Fibroblast of skin of right quadriceps (primary cell): ENCODE measurements at regions not wholly inside any gene's neighbourhood (a gene's known extent, or its start where the extent isn't known, plus 50 kb on each side); places are given as distances from the start of the nearest gene placed in this dataset.
A peak's percentile ranks its signal among the peaks of the same experiment; 100 is the strongest.
"Not testable (repeated sequence)": the region's sequence is repeated elsewhere in the genome, so short reads cannot be mapped to it uniquely, and the experiment has no call there.

ENCODE experiments used
- DNase-seq: peaks from one replicate; pipeline ENCODE4 v3.0.0-alpha.2; 2013

DNA sequence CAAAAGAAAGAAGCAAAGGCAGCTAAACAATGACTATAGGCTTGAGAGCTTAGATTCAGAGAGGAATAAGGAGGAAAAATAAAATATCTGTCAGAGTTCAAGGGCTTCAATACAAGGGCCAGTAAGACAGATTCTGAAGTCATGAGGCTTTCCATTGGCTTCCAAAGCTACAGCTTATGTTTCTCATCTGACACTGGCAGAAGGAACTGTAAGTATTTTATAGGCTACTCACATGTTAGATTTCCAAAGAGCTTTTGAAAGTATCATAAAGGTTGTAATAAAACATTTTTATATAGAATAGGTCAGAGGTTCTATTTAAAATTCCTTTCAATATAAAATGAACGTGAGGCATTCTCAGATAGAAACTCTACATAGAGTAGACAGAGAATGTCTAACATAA lies 746.6 kb upstream of the NXPH2 start:
- DNase-seq = no peak

DNA sequence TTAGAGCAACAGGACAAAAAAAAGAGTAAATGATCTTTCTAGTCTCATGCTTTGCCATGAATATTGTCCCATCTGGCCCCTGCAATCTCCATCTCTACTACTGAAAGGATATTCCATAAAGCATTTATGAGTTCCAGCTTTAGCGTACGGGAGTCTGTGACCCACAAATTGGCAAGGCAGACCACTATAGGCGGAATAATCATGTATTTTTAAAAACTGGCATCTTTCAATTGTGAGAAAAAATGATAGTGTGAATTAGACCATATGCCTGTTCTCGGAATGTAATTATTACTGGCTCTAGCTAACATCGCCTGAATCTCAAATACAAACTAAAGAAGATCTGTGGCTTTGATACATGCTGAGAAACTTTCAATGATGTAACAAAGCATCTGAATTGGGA lies 738.1 kb upstream of the NXPH2 start:
- DNase-seq = no peak

GRCh38 chr2:139514951-139515350 lies 734.8 kb upstream of the NXPH2 start:
- no peak for DNase-seq

GRCh38 chr2:139495851-139496250 lies 715.7 kb upstream of the NXPH2 start:
- DNase-seq = no peak

DNA sequence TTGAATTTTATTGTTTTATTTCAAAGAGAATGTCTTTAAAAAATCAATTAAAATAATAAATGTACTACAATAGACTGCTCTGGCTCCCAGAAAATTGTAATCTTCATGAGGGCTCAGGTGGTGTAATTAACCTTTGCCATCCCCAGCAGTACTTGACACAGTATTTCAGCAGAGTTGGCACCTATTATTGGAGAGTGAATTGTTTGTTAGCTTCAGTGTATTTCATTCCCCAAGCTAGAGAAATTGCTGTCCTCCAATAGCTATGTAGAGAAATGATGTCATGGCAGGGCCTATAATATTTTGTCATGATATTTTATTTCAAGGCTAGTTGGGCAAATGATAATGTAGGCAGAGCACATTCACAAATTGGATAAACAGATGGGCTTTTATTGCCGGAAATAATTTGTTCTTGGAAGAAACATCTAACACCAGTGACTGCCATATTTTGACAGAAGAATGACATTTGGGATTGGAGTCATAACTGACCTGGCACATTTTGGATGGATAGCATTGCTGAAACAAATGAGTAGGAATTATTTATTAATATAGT lies 712.0 kb upstream of the NXPH2 start:
- no peak for DNase-seq

GRCh38 chr2:139480161-139480650 lies 700.0 kb upstream of the NXPH2 start:
- no peak for DNase-seq

DNA sequence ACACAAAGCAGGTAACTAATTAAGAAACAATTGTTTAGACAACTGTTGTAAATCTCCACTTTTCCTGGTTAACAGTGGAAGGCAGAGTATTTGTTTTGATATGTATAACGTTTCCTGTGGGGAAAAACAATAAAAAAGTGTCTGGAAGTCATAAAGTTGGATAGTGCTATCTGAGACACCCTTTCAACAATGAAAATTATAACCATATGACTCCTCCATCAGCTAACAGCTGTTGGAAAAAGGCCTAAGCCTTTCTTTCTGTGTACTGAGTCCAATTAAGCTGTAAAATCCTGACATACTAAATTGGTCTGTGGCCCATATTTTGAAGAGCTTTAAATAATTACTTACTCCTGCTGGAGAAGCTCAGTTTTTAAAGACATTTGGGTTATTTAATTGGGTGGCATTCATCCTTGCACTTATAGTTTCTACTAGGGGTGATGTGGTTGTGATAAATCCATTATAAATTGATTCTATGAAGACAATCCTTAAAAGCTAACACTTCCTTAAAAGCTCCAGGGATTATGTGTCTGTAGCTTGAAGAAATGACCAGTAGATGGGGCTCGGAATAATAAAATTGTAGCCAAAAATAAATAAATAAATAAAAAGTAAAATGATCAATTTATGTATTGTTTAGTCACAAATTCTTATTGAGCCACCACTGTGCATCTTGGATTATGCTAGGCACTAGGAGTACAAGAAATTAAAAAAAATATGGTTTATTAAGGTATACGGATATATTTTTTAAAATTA lies 698.1 kb upstream of the NXPH2 start:
- peak; percentile 19 for DNase-seq

- DNase-seq = no peak
Measured at GRCh38 chr2:139477618-139478017, 697.4 kb upstream of the NXPH2 start.

- DNase-seq = no peak
Measured at GRCh38 chr2:139469985-139470384, 689.8 kb upstream of the NXPH2 start.

DNA sequence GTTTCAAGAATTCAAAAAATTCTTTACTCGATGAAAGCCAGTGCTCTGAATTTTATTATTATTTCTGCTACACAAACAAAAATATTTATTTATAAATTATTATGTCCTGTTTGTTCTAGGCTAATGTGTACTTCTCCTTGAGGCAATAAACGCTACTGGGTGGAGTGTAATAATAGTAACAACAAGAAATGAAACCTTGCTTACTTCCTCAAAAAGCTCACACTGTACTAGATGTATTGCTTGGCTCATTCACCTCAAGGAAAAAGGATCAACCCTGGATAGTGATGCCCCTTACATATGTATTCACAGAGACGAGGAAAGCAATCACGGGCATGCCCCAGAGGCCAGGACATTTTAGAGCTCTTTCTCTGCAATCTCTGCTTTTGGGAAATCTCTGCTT lies 685.6 kb upstream of the NXPH2 start:
- no peak for DNase-seq

DNA sequence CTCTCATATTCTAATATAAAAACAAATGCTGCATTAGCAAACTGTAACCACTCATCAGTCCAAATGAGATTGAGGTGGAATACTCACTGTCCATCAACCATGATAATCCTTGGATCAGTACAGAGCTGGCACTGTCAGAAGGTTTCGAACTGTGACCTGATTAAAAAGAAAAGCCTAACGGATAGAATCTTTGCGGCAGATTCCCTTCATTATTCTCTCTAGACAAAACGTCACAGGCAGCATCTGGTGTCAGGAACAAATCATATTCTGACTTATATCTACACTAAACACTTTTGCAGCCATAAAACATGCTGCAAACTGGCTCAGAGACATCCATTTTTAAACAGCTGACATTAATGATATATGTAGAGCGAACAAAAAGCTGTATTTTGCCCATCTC lies 677.7 kb upstream of the NXPH2 start:
- DNase-seq = no peak

GRCh38 chr2:139454251-139454650 lies 674.1 kb upstream of the NXPH2 start:
- no peak for DNase-seq

DNA sequence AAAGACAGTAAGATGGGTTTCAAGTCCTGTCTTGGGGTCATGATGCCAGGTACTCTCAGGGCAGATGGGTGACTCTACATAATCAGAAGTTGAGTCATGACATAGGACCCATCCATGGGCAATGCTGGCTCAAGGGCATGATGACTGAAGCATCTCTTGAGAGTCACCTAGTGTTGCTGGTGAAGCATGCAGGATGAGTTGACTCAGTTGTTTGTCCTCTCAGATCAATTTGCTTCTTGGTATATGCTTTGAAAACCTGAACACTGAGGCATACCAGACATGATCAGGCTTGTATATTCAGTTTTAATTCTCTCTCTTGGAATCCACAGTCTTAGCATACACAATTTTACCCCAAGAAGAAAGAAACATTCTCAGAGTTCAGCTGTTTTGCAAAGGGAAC lies 658.9 kb upstream of the NXPH2 start:
- DNase-seq = no peak

- DNase-seq = no peak
Measured at GRCh38 chr2:139438478-139438877, 658.3 kb upstream of the NXPH2 start.

GRCh38 chr2:139427164-139427563 lies 647.0 kb upstream of the NXPH2 start:
- no peak for DNase-seq

- DNase-seq = no peak
Measured at GRCh38 chr2:139424101-139424500, 643.9 kb upstream of the NXPH2 start.

DNA sequence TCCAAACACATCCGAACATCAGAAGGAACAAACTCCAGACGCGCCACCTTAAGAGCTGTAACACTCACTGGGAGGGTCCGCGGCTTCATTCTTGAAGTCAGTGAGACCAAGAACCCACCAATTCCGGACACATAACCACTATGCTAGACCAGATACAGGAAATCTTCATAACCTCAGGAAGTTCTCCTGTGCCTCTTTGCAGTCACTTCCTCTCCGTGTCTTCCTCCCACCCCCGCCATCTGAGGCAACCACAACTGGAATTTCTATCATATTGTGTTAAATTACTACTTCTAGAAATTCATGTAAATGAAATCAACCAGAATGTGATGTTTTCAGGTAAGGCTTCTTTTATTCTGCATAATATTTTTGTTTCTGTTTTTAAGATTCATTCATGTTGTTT lies 631.0 kb upstream of the NXPH2 start:
- no peak for DNase-seq

DNA sequence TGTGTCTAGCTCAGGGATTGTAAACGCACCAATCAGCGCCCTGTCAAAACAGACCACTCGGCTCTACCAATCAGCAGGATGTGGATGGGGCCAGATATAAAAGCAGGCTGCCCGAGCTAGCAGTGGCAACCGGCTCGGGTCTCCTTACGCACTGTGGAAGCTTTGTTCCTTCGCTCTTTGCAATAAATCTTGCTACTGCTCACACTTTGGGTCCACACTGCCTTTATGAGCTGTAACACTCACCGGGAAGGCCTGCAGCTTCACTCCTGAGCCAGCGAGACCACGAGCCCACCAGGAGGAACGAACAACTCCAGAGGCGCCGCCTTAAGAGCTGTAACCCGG lies 630.6 kb upstream of the NXPH2 start:
- DNase-seq = not testable (repeated sequence)

DNA sequence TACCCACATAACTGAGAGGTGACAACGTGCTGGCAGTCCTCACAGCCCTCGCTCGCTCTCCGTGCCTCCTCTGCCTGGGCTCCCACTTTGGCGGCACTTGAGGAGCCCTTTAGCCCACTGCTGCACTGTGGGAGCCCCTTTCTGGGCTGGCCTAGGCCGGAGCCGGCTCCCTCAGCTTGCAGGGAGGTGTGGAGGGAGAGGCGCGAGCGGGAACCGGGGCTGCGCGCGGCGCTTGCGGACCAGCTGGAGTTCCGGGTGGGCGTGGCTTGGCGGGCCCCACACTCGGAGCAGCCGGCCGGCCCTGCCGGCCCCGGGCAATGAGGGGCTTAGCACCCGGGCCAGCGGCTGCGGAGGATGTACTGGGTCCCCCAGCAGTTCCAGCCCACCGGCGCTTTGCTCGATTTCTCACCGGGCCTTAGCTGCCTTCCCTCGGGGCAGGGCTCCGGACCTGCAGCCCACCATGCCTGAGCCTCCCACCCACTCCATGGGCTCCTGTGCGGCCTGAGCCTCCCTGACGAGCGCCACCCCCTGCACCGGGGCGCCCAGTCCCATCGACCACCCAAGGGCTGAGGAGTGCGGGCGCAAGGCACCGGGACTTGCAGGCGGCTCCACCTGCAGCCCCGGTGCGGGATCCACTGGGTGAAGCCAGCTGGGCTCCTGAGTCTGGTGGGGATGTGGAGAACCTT lies 630.1 kb upstream of the NXPH2 start:
- DNase-seq = not testable (repeated sequence)

DNA sequence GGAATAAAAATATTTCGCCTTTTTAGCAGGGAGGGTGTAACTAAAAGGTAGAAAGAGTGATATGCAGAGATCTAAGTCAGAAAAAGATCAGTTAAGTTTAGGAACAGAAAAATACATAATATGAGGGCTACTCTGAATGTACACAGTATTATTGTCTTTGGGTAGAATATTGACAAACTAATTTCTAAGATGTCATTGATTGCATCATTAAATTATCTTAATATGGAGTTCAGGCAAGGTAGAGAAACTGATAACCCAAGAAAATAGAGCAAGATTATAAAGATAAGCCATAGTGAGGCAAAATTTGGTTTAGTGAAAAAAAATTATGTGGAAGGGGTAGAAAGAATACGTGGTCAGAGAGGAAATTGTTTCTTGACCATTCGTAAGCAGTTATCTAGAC lies 629.0 kb upstream of the NXPH2 start:
- DNase-seq = no peak

DNA sequence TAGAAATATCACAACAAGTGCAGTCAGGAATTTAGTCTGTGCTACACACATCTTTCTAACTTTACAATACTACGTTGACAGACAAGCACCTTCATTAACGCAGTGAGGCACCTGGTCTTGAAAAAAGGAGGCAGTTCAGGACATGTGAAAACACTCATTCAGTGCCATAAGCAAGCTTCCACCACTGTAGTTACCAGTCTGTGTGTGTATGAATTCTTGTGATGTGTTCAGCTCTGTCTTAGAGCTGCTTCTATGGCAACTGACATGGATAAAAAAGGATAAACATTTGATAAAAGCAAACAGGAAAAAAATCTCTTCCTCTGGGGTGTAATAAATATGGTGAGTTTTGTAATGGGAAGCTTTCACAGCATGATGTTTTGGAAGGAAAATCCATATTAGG lies 623.8 kb upstream of the NXPH2 start:
- no peak for DNase-seq

- no peak for DNase-seq
Measured at GRCh38 chr2:139394801-139395200, 614.6 kb upstream of the NXPH2 start.

DNA sequence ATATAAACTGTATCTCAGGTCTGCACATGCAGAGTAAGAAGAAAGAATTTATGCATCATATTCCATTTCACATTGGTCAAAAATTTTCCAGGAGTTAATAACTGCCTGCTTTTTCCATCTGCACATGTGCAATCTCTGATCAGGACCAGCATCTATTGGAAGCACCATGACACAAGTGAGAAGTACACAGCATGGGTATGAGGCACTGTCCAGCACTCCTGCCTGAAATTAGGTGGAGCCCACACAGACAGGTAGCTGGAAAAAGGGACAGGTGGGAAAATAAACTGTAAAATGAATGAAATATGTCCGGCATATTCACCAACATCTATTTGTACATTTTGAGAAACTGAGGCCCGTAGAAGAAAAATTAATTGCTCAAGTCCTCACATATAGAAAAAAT lies 609.2 kb upstream of the NXPH2 start:
- DNase-seq = no peak

GRCh38 chr2:139386401-139386800 lies 606.2 kb upstream of the NXPH2 start:
- DNase-seq = no peak
